IPS-NIHi7 (cell line): ENCODE measurements at regions not wholly inside any gene's neighbourhood (a gene's known extent, or its start where the extent isn't known, plus 50 kb on each side); places are given as distances from the start of the nearest gene placed in this dataset.

Experiments
- DNase-seq: peaks from one replicate; pipeline ENCODE4 v3.0.0; 2012; ENCODE audit warnings: mixed read lengths; ENCODE audit errors: extremely low spot score

DNA sequence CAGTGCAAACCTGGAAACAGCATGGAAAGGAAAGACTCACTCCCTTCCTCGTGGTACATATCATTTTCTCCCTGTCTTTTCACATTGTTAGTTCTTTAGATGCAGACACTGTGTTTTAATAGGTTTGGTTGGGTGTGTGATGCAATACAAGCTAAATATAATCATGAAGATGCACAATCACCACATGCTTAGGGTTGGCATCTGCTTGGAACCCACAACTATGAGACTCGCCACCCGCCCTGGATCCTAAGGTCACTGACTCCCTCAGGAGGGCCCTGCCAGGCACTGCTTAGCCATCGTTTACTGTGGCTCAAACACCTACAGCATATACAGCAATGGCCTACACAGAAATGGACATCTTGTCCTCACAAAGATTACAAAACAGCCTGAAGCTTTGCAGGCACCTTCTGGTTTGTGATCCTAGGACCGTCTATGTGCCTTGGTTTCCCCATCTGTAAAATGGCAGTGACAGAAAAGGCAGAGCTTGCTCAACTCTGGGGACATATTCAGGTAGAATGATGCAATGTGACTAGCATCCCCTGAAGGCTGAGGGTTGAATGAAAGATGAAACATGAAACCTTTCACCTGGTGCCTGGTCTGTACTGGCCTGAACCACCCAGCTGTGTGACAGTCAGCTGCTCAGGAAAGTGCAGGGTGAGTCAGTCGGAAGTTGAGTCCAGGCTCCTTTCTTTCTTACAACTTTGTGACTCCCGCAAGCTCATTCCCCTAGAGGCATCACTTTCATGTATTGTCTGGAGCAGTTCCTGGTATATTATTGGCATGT is 123.6 kb upstream of the PFN2 start:
- DNase-seq: no peak

DNA sequence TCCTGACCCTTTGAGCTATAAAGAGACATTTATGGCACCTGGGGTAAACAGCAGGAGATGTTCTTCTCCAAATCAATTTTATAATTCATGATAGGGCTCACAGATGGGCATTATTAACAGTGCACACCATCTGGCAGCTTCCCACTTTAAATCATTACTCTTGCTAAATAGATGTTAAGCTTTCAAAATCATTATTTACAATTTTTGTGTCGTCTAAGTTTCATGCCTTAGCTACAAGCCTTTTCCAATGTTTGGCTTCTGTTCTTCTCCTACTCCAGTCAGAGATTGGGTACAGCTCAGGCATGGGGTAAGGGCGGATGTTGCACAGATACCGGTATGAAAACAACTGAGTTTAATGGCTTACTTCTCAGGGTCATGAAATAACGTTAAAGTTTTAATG is 120.9 kb upstream of the PFN2 start:
- DNase-seq: no peak

DNA sequence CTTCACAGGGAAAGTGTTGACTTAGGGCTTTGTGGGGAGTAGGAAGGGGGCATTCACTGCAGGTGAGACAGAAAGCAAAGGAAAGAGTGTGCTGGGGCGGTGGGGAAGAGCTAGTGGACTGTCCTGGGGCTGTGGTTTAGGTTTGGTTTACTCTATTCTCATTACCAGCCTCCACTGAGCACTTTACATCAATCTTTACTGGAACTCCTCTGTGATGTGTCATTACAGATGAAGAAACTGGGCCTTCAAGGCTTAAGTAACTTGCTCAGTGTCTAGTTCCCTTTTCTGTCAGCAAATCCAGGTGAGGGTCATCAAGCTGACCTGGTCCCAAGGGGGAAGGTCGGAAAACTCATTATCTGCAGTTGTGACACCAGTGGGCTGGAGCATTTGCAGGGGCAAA is 120.2 kb upstream of the PFN2 start:
- no peak for DNase-seq

DNA sequence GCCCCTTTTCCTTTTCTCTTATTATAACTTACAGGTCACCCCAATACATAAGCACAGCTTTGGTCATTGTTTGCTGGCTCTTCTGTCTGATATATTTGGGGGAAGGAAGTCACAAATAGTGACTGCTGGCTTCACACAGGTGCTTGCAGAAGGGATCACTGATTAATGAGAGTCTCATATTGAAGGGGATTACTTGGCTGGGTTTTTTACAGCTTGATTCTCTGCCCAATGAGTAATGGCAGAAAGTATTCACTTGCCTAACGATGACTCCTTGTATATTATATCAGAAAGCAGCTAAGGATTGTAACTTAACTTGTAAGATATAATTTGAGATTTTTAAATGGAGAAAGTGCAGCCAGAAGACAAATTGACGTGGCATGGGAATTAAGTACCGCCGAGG is 119.3 kb upstream of the PFN2 start:
- no peak for DNase-seq

DNA sequence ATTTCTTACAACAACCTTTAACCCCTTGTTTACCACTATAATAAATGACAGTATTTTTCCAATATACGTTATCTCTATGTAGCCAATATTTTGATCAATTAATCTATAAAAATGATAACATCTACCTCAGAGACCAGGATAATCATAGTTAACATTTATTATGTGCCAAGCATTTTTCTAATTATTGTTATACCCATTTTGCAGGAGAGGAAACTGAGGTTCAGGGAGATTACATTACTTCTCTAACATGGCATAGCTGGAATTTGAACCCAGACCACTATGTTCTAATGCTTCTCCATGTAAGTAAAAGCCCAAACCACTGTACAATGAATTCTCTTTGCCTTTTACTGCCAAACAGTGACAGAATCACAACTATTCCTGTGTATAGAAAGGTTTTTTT is 113.4 kb upstream of the PFN2 start:
- DNase-seq: no peak

DNA sequence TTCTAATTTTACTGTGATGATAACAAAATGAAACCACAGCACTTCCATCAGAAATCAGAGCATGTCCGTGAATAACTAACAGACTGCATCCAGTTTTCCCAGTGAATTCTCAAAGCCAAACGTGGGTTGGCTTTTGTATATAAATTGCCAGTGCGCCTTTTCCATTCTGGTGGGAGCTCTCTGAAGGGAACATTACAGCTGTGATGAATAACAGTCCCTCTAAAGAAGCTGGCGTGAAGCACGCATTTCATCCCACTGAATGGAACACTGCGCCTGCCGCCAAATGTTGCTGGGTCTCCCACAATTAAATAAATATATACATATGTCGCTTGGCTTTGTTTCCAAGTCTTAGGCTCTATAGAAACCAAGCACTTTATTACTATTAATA is 113.0 kb upstream of the PFN2 start:
- no peak for DNase-seq

DNA sequence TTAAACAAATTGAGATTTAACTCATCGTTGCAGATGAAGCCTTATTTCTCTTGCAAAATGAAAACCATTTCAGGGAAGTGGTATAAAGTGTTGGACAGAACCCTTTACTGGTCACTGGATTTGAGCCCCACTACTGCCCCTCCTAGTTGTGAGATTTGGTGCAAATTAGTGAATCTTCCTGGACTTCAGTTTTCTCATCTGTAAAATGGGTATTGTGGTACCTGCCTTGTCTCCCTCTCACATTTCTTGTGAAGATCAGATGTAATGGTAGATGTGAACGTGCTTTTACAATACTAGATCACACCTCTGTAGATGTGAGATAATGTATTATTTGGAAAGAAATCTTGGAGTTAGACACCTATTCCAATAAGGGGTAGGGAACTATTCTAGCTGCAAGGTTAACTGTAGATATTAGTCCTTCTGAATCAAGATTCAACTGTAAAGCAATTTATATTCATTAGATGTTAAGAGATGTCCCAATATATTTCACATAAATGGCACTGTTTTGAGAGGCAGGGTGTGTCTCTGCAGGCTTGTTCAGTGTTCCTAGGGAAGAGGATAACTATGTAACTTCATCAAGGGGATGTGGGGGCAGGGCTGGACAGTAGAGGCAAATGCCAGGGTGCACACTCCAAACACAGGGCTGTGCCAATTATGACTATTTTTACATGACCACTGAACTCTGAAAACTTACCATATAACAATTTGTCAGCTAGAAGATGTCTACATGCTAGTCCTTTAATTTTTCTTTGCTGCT is 112.4 kb upstream of the PFN2 start:
- DNase-seq: no peak

DNA sequence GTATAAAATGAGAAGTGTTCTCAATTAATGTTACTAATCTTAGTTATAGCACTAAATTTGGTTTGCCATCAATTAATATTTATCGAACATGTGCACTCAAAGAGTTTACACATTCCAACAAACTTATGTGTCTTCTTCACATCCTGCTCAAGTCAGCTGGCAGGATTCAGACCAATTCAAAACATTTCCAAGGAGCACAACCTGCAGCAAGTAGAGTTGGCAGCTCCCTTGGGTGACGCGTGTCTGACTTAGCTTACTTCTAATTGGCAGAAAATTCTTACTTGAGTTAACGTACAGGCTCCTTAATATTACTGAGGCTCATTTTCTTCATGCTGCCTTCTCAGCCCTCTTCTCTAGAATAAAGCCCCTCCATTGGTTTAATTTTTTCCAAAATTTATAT is 110.4 kb upstream of the PFN2 start:
- no peak for DNase-seq

DNA sequence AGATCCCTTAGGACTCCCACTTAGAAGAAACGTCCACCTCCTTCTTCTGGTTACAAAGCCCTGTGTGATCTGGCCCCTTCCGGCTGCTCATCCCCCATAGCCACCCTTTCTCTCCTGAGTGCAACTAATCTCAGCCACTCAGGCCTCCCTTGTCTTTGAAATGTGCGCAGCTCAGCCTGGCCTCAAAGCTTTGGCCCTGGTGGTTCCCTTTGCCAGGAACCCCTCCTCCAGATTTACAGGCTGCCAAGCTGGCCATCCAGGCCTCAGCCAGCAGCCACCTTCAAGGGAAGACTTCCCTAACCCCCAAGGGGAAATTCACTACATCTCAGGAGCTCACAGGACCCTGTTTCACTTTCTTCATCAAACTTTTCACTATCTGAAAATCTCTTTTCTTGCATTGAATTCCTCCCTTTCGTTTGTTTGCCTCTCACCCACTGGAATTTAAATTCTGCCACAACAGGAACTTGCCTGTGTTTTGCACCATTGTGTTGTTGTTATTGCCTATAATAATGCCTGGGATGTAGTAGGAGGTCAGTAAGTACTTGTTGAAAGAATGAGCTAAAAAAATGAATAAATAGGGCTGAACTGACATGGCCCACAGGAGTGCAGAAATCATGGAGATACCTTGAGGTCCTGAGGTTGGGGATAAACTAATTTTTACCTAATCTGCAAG is 109.5 kb upstream of the PFN2 start:
- DNase-seq: no peak

DNA sequence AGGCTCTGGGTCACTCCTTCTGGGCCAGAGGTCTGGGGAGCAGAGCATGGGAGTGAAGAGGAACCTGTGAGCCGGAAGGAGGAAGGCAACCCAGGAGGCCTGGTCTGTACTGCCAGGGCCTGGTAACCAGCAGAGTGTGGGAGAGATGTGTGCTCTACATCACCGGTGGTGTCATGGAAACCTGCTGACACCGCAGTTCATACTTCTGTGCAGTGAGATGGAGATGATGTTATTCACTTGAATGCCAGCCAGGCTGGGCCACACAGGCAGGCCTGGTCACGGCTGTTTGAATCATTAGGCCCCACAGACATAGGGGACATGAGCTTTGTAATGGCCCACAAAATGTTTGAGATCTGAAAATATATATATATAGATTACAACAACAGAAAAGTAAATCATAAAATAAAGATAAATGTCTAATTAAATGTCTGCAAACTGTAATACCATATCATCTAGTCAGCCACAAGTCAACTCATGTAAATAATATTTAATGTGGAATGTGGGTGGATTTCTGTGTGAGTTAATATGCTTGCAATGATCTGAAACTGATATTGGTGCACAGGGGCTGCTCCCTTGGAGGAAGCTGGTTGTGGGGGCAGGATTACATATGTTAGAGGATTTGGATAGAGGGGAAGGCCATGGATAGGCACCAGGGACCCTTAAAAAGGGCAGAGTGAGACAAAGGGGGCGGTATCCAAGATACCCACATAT is 108.5 kb upstream of the PFN2 start:
- DNase-seq: no peak

DNA sequence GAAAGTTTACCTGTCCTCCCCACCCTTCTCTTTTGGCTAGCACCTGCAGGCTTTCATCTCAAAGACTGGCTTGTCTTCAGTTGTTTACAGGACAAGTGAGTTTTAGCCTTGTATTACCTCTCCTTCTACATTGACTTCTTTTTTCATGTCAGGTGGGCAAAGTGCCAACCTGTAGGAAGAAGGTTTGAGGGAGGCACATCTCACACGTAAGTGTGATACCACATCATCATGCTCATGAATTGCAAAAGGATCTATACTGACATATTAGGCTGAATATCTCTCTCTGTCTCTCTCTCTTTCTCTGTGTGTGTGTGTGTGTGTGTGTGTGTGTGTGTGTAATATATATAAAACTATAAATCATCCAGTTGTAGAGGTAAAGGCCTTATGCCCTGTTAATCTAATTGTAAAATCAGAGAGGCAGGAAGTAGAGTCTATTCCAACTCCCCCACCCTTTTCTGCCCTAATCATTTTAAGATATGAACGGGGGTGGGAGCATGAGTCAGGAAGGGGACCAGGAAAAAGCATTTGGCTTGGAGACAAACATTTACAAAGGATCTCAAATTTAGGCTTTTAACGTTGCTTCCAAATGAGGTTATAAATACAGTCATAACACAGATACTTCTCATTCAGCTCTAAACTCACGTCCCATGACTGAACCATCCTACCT is 107.0 kb upstream of the PFN2 start:
- DNase-seq: no peak

DNA sequence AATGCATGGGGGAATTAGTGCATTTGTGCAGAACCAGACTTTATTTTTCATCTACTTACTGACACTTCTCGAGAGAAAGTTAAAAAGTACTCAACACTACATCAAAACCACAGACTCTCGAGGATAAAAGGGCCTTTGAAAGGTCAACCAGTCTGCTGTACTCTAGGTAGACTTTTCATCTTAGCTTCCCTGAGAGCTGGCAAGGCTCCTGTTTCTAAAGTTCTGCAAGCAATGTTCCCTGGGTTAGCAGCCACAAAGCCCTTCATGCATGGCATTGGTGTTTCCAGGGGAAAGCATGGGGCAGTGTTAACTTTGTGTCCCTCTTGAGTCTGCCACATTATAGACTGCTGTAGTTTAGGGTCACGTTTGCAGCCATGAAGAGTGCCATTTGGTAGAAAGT is 106.4 kb upstream of the PFN2 start:
- no peak for DNase-seq

DNA sequence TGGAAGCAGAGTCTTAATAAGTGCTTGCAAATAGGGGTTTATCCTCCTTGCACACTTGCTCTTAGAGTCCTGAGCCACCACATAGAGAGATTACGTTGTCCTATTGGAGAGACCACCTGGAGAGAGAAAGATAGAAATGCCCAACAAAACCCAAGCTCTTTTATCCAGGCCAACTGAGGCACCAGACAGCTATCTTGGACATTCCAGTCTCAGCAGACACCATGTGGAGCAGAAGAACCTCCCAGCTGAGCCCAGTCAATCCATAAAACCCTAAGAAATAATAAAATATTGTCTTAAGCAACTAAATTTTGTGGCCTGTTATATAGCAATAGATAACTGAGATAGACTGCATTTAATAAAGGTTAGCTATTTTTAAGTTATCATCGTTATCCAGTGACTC is 105.7 kb upstream of the PFN2 start:
- DNase-seq: no peak

DNA sequence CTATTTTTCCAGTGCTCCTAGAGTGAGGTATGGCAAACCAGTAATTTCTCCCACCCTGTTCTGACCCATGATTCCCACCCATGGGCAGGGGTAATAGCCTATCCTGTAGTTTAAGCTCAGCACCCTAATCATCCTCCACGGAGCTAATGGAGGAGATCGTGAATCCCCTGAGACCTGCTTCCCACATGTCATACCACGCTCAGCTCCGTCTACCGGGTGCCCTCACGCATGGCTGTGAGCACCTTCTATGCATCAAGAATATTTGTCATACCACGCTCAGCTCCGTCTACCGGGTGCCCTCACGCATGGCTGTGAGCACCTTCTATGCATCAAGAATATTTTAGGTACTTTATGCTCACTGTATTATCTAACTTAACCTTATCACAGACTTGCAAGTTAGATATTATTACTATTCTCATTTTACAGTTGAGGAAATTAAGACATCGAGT is 104.7 kb upstream of the PFN2 start:
- no peak for DNase-seq

DNA sequence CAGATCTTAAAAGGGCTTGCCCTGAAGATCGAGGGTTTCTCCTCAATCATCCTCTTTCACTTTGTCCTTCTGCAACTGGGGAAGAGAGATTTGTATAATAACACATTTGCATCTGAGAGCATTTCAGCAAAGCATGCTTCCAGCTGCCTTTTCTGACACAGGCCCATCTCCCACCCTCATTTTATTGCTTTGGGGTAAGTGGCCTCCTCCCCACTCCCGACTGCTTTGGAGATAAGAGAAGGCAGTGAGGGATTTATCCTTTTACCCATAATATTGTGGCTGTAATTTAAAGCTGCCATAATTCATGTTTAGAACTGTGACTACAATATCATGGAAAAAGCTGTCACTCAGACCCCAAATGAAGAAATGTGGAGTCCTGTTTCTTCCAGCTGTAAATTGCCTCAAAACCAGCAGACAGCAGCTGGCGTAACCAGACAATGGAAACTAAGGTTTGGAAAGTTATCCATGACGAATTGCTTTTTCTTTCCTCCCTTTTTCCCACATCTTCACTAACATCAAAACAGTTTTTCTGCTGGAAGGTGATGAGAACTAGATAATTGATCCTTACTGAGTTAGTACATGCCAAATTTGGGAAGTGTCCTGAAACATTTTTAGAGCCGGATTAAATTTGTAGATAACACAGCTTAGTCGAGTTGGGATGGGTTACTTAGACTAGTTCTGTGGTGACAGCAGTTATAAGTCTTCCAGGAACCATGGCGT is 104.2 kb upstream of the PFN2 start:
- no peak for DNase-seq

DNA sequence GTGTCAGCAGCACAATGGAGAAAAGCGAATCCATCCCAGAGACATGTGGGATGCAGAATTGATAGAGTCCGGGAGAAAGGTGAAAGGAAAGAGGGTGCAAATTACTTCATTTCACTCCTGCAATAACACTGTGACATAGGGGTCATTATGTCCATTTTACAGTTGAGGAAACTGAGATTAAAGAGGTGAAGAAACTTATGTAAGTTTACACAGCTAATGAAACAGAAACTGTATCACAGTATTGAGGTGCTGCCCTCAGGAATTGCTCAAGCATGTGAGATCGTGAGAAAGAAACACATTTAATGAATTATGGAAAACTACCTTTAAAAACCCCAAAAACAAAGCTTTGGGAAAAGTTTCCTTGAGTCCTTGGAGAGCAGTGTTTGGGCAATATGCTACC is 103.6 kb upstream of the PFN2 start:
- no peak for DNase-seq

DNA sequence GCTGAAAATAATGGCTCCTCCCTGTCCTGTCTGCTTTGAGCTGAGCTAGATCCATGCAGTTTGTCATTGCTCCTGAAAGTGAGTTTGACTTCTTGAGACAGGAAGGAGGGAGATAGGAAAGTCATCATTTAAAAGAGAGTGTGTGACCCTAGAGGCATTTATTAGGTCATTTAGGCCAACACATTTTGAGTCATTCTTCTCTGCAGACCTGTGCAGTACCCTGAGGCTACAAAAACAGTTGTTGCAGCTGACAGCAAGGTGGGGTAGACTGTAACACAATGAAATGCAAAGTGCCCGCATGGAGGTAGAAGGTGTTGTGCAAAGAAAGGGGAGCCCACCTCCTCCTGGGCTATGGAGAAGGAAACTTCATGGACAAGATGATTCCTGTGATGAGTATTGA is 102.8 kb upstream of the PFN2 start:
- no peak for DNase-seq

DNA sequence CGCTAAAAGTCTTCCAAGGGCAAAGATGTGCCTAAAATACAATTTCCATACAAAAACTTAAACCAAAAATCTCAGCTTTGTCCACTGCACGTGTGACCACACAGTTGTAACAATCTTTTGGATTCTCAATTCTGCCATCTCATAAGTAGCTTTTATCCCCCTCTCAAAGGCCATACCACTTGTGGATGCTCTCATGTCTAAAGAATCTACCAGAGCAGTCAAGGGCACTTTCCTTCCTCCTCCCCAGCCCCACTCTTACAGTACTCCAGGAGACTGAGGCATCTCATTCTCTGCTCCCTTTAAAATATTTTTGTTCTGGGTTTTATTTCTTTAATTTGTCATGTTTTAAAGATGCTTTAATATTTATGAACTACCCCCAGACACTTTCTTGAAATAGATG is 102.3 kb upstream of the PFN2 start:
- DNase-seq: no peak

DNA sequence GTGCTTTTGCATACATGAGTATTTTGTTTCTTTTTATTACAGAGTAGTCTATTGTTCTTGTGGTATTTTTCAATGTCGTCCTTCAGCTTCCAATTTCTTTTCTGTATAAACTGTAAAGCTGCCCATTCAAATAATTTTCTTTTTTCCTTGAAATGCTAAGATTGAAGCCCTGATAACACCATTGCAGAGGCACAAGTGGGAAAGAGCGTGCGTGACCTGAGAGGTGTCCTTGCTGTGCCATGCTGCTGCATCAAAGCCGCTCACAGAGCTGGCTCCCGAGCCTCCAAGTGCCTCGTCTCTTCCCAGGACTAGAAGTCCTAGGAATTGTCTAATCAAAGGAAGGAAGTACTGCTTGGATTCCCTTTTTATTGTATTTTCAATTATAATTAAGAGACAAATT is 101.9 kb upstream of the PFN2 start:
- no peak for DNase-seq

DNA sequence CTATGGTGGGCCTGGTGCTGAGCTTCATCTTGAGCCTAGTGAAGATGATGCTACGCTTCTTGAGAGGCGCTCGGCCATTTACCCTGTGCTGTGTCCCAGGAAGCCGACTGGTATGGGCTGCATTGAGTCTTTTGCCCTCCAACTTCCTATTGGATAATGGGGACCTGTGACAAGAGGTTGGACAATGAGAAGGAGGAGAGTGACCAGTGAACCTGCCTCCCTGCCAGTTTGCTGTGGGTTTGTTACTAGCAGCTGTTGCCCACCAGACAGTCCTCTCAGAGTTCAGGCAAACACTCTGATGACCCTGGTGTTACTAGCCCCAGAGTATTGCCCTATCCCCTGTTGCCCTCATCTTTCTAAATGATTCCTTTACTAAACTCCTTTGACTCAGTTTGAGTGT is 99.6 kb upstream of the PFN2 start:
- DNase-seq: no peak

DNA sequence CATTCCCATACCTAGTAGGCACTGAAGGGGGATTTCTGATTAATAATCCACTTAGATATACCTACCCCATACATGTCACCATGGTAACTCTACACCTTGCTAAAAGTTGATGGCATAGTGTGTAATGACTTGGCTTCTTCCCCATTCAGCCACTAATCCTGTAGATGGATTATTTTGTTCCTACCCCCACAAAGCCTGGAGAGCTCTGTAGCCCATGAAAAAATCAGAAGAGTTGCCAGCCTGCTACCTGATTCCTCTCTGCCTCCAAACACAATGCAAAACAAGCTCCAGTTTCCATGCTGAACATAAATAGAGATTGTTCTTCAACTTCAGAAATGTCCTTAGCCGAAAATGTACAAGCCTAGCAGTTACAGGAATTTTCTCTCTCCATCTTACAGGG is 98.9 kb upstream of the PFN2 start:
- no peak for DNase-seq
